ENCODE measurements at regions not wholly inside any gene's neighbourhood (a gene's known extent, or its start where the extent isn't known, plus 50 kb on each side); places are given as distances from the start of the nearest gene placed in this dataset.

GRCh38 chr13:70955887-70956286 lies 847.6 kb upstream of the KLHL1 start:
- intact Hi-C loops (cut with DNase I) = no loop called here
- H3K27ac ChIP-seq (ENCODE audit: low read length) = no peak overlapping the region
- H3K4me1 ChIP-seq (ENCODE audit: control insufficient read depth, insufficient read depth, low read length) = no peaks in the 10 kb centered on the region
- H3K27me3 ChIP-seq (ENCODE audit: control insufficient read depth, insufficient read depth) = no peaks in the 10 kb centered on the region
- ATAC-seq = no peak
- 69% methylated on average over 1 of the region's 1 CpG for WGBS
- DNase-seq = no peak
- no peaks in the 10 kb centered on the region for H3K9me3 ChIP-seq (ENCODE audit: control insufficient read depth, low read length)
- H3K4me3 ChIP-seq (ENCODE audit: low read length) = no peak overlapping the region

GRCh38 chr13:70950664-70951063 lies 842.4 kb upstream of the KLHL1 start:
- H3K9me3 ChIP-seq (ENCODE audit: control insufficient read depth, low read length) = no peaks in the 10 kb centered on the region
- DNase-seq (no peak), ATAC-seq (no peak)
- H3K4me3 ChIP-seq (ENCODE audit: low read length) = no peak overlapping the region
- no peak overlapping the region for H3K27ac ChIP-seq (ENCODE audit: low read length)
- no peaks in the 10 kb centered on the region for H3K4me1 ChIP-seq (ENCODE audit: control insufficient read depth, insufficient read depth, low read length)
- H3K27me3 ChIP-seq (ENCODE audit: control insufficient read depth, insufficient read depth) = no peaks in the 10 kb centered on the region
- intact Hi-C loops (cut with DNase I) = no loop called here

GRCh38 chr13:70945506-70945905 lies 837.3 kb upstream of the KLHL1 start:
- 79% methylated on average over 2 of the region's 2 CpGs for WGBS
- Histone ChIP-seq H3K27me3 (ENCODE audit: control insufficient read depth, insufficient read depth) (no peaks in the 10 kb centered on the region), H3K4me3 (ENCODE audit: low read length) (no peak overlapping the region), H3K4me1 (ENCODE audit: control insufficient read depth, insufficient read depth, low read length) (no peaks in the 10 kb centered on the region), H3K27ac (ENCODE audit: low read length) (no peak overlapping the region), H3K9me3 (ENCODE audit: control insufficient read depth, low read length) (no peaks in the 10 kb centered on the region)
- DNase-seq (no peak), ATAC-seq (no peak)
- intact Hi-C loops (cut with DNase I) = no loop called here

- intact Hi-C loops (cut with DNase I) = no loop called here
- WGBS = 78% methylated on average over 1 of the region's 1 CpG
- Histone ChIP-seq H3K27me3 (ENCODE audit: control insufficient read depth, insufficient read depth) (no peaks in the 10 kb centered on the region), H3K27ac (ENCODE audit: low read length) (no peak overlapping the region), H3K4me3 (ENCODE audit: low read length) (no peak overlapping the region), H3K9me3 (ENCODE audit: control insufficient read depth, low read length) (no peaks in the 10 kb centered on the region), H3K4me1 (ENCODE audit: control insufficient read depth, insufficient read depth, low read length) (no peaks in the 10 kb centered on the region)
- ATAC-seq = no peak
- DNase-seq = no peak
Observed at GRCh38 chr13:70941454-70941853, 833.2 kb upstream of the KLHL1 start.

GRCh38 chr13:70938462-70938861 lies 830.2 kb upstream of the KLHL1 start:
- WGBS = 93% methylated on average over 1 of the region's 1 CpG
- intact Hi-C loops (cut with DNase I) = no loop called here
- H3K27me3 ChIP-seq (ENCODE audit: control insufficient read depth, insufficient read depth) = no peaks in the 10 kb centered on the region
- H3K4me1 ChIP-seq (ENCODE audit: control insufficient read depth, insufficient read depth, low read length) = no peaks in the 10 kb centered on the region
- ATAC-seq (no peak), DNase-seq (no peak)
- no peaks in the 10 kb centered on the region for H3K9me3 ChIP-seq (ENCODE audit: control insufficient read depth, low read length)
- no peak overlapping the region for H3K4me3 ChIP-seq (ENCODE audit: low read length)
- no peak overlapping the region for H3K27ac ChIP-seq (ENCODE audit: low read length)

- no peak for ATAC-seq
- intact Hi-C loops (cut with DNase I) = no loop called here
- H3K4me3 ChIP-seq (ENCODE audit: low read length) = no peak overlapping the region
- 90% methylated on average over 3 of the region's 3 CpGs for WGBS
- no peaks in the 10 kb centered on the region for H3K9me3 ChIP-seq (ENCODE audit: control insufficient read depth, low read length)
- H3K27me3 ChIP-seq (ENCODE audit: control insufficient read depth, insufficient read depth) = no peaks in the 10 kb centered on the region
- H3K27ac ChIP-seq (ENCODE audit: low read length) = no peak overlapping the region
- no peak for DNase-seq
- H3K4me1 ChIP-seq (ENCODE audit: control insufficient read depth, insufficient read depth, low read length) = no peaks in the 10 kb centered on the region
Observed at GRCh38 chr13:70932511-70932910, 824.3 kb upstream of the KLHL1 start.

- no peak overlapping the region for H3K4me3 ChIP-seq (ENCODE audit: low read length)
- no peak overlapping the region for H3K27ac ChIP-seq (ENCODE audit: low read length)
- intact Hi-C loops (cut with DNase I) = no loop called here
- 90% methylated on average over 38 of the region's 38 CpGs for WGBS
- H3K27me3 ChIP-seq (ENCODE audit: control insufficient read depth, insufficient read depth) = no peaks in the 10 kb centered on the region
- no peaks in the 10 kb centered on the region for H3K9me3 ChIP-seq (ENCODE audit: control insufficient read depth, low read length)
- no peak for ATAC-seq
- DNase-seq = peak in 2 of 3 donors; percentile 7 to 22
- H3K4me1 ChIP-seq (ENCODE audit: control insufficient read depth, insufficient read depth, low read length) = no peaks in the 10 kb centered on the region
Observed at GRCh38 chr13:70923863-70924752, 815.9 kb upstream of the KLHL1 start.

- DNase-seq (no peak), ATAC-seq (no peak)
- H3K27me3 ChIP-seq (ENCODE audit: control insufficient read depth, insufficient read depth) = no peaks in the 10 kb centered on the region
- no peak overlapping the region for H3K27ac ChIP-seq (ENCODE audit: low read length)
- intact Hi-C loops (cut with DNase I) = no loop called here
- H3K4me1 ChIP-seq (ENCODE audit: control insufficient read depth, insufficient read depth, low read length) = no peaks in the 10 kb centered on the region
- WGBS = 61% methylated on average over 1 of the region's 1 CpG
- no peak overlapping the region for H3K4me3 ChIP-seq (ENCODE audit: low read length)
- no peaks in the 10 kb centered on the region for H3K9me3 ChIP-seq (ENCODE audit: control insufficient read depth, low read length)
Observed at GRCh38 chr13:70911286-70911685, 803.0 kb upstream of the KLHL1 start.

GRCh38 chr13:70908795-70909194 lies 800.5 kb upstream of the KLHL1 start:
- Histone ChIP-seq H3K4me3 (ENCODE audit: low read length) (no peak overlapping the region), H3K27me3 (ENCODE audit: control insufficient read depth, insufficient read depth) (no peaks in the 10 kb centered on the region), H3K9me3 (ENCODE audit: control insufficient read depth, low read length) (no peaks in the 10 kb centered on the region), H3K27ac (ENCODE audit: low read length) (no peak overlapping the region), H3K4me1 (ENCODE audit: control insufficient read depth, insufficient read depth, low read length) (no peaks in the 10 kb centered on the region)
- intact Hi-C loops (cut with DNase I) = no loop called here
- ATAC-seq (no peak), DNase-seq (no peak)
- 81% methylated on average over 3 of the region's 3 CpGs for WGBS

GRCh38 chr13:70905035-70905434 lies 796.8 kb upstream of the KLHL1 start:
- no peak for ATAC-seq

GRCh38 chr13:70896136-70896535 lies 787.9 kb upstream of the KLHL1 start:
- Histone ChIP-seq H3K27ac (ENCODE audit: low read length) (no peak overlapping the region), H3K27me3 (ENCODE audit: control insufficient read depth, insufficient read depth) (no peaks in the 10 kb centered on the region), H3K9me3 (ENCODE audit: control insufficient read depth, low read length) (no peaks in the 10 kb centered on the region), H3K4me3 (ENCODE audit: low read length) (no peak overlapping the region), H3K4me1 (ENCODE audit: control insufficient read depth, insufficient read depth, low read length) (no peaks in the 10 kb centered on the region)
- intact Hi-C loops (cut with DNase I) = no loop called here
- DNase-seq (no peak), ATAC-seq (no peak)

More at GRCh38 chr13:70905035-70905434, 796.8 kb upstream of the KLHL1 start:
- no peak overlapping the region for H3K27ac ChIP-seq (ENCODE audit: low read length)
- H3K27me3 ChIP-seq (ENCODE audit: control insufficient read depth, insufficient read depth) = no peaks in the 10 kb centered on the region
- intact Hi-C loops (cut with DNase I) = no loop called here
- H3K9me3 ChIP-seq (ENCODE audit: control insufficient read depth, low read length) = no peaks in the 10 kb centered on the region
- no peak for DNase-seq
- no peaks in the 10 kb centered on the region for H3K4me1 ChIP-seq (ENCODE audit: control insufficient read depth, insufficient read depth, low read length)
- no peak overlapping the region for H3K4me3 ChIP-seq (ENCODE audit: low read length)
- 22% methylated on average over 2 of the region's 2 CpGs for WGBS

GRCh38 chr13:70895599-70895998 lies 787.3 kb upstream of the KLHL1 start:
- ATAC-seq = no peak
- Histone ChIP-seq H3K4me3 (ENCODE audit: low read length) (no peak overlapping the region), H3K9me3 (ENCODE audit: control insufficient read depth, low read length) (no peaks in the 10 kb centered on the region), H3K27me3 (ENCODE audit: control insufficient read depth, insufficient read depth) (no peaks in the 10 kb centered on the region), H3K27ac (ENCODE audit: low read length) (no peak overlapping the region), H3K4me1 (ENCODE audit: control insufficient read depth, insufficient read depth, low read length) (no peaks in the 10 kb centered on the region)
- intact Hi-C loops (cut with DNase I) = no loop called here
- 76% methylated on average over 3 of the region's 3 CpGs for WGBS
- no peak for DNase-seq

All from right cardiac atrium (tissue), 5 donors.